K562 (cell line): ENCODE measurements at regions not wholly inside any gene's neighbourhood (a gene's known extent, or its start where the extent isn't known, plus 50 kb on each side); places are given as distances from the start of the nearest gene placed in this dataset.

Source experiments
- ARHGAP35 ChIP-seq: fragments of 450-650 bp; IDR thresholded peaks from 2 replicates; pipeline ENCODE4 v1.6.1; 2018; ENCODE audit not compliant: partially characterized antibody
- ARID1B ChIP-seq: fragments of 450-650 bp; IDR thresholded peaks from 2 replicates; pipeline ENCODE4 v1.6.1; 2016; ENCODE audit warnings: antibody characterized with exemption, mild to moderate bottlenecking, inconsistent platforms
- CBX5 ChIP-seq: IDR thresholded peaks from 2 replicates; pipeline ENCODE4 v1.6.1; 2014; ENCODE audit warnings: low read depth, borderline replicate concordance
- CREB5 ChIP-seq: fragments of 250-450 bp; sonication (Bioruptor Pico); IDR thresholded peaks from 2 replicates; pipeline ENCODE4 v1.5.0; 2020; ENCODE audit warnings: mild to moderate bottlenecking
- CTCF ChIP-seq, 3 experiments: IDR thresholded peaks in 2 of 3; conservative IDR thresholded peaks in 1 of 3; 2 replicates each; pipeline ENCODE4 v1.5.1; 2011 to 2012; ENCODE audit warnings: low read length in 3 of 3, mild to moderate bottlenecking in 3 of 3, control low read depth in 2 of 3, improper control_type of control experiment in 1 of 3, inconsistent platforms in 1 of 3, low read depth in 1 of 3, mixed read lengths in 1 of 3, moderate library complexity in 1 of 3; ENCODE audit not compliant: insufficient read depth in 2 of 3
- CXXC5 ChIP-seq: fragments of 250-450 bp; sonication (Bioruptor Pico); IDR thresholded peaks from 2 replicates; pipeline ENCODE4 v1.8.0; 2022; ENCODE audit warnings: inconsistent platforms, mild to moderate bottlenecking, moderate library complexity
- ELF4 ChIP-seq: fragments of 450-650 bp; formaldehyde crosslinking; IDR thresholded peaks from 2 replicates; pipeline ENCODE4 v1.4.0; 2022; ENCODE audit warnings: missing genetic modification characterization
- FOSL1 ChIP-seq: fragments of 200-800 bp; sonication (Bioruptor generic); conservative IDR thresholded peaks from 2 replicates; pipeline ENCODE4 v1.6.1; 2016; ENCODE audit warnings: missing genetic modification characterization, missing compliant biosample characterization
- FOXK2 ChIP-seq, 2 experiments: fragments of 450-650 bp; IDR thresholded peaks in 1 of 2; conservative IDR thresholded peaks in 1 of 2; 2 replicates each; pipeline ENCODE4 v1.6.1; 2016; ENCODE audit warnings: low read depth in 2 of 2, mild to moderate bottlenecking in 1 of 2
- HDAC2 ChIP-seq: fragments of 450-650 bp; IDR thresholded peaks from 2 replicates; pipeline ENCODE4 v1.6.1; 2016; ENCODE audit warnings: mild to moderate bottlenecking
- MAFK ChIP-seq: IDR thresholded peaks from 2 replicates; pipeline ENCODE4 v1.6.1; 2011; ENCODE audit warnings: low read length, improper control_type of control experiment
- MTA1 ChIP-seq: fragments of 450-650 bp; IDR thresholded peaks from 2 replicates; pipeline ENCODE4 v1.6.1; 2017; ENCODE audit warnings: borderline replicate concordance
- MYNN ChIP-seq, 2 experiments: sonication (generic); formaldehyde crosslinking in 1 of 2; IDR thresholded peaks; 2 replicates each; pipeline versions ENCODE4 v1.5.0 to v1.6.1; 2016 to 2020; ENCODE audit warnings: antibody characterized with exemption in 1 of 2, missing genetic modification reagents in 1 of 2
- PHB ChIP-seq: fragments of 250-450 bp; sonication (Bioruptor Pico); IDR thresholded peaks from 2 replicates; pipeline ENCODE4 v1.5.0; 2021
- PKNOX1 ChIP-seq: fragments of 450-650 bp; IDR thresholded peaks from 2 replicates; pipeline ENCODE4 v1.6.1; 2016
- STAG1 ChIP-seq: sonication (generic); formaldehyde crosslinking; IDR thresholded peaks from 2 replicates; pipeline ENCODE4 v1.5.0; 2020; ENCODE audit warnings: missing genetic modification reagents, borderline replicate concordance
- TBL1XR1 ChIP-seq, 2 experiments: IDR thresholded peaks; 2 replicates each; pipeline ENCODE4 v1.6.1; 2012; ENCODE audit warnings: improper control_type of control experiment in 2 of 2, low read length in 2 of 2, mild to moderate bottlenecking in 1 of 2
- TCF7 ChIP-seq: sonication (generic); IDR thresholded peaks from 2 replicates; pipeline ENCODE4 v1.6.1; 2016; ENCODE audit warnings: antibody characterized with exemption, borderline replicate concordance
- TRIM28 ChIP-seq: fragments of 450-650 bp; IDR thresholded peaks from 2 replicates; pipeline ENCODE4 v1.6.1; 2017
- XRCC3 ChIP-seq: fragments of 450-650 bp; IDR thresholded peaks from 2 replicates; pipeline ENCODE4 v1.6.1; 2017; ENCODE audit warnings: mild to moderate bottlenecking, moderate library complexity
- ZFX ChIP-seq: sonication (generic); formaldehyde crosslinking; IDR thresholded peaks from 2 replicates; pipeline ENCODE4 v1.8.0; 2022; ENCODE audit warnings: mild to moderate bottlenecking, missing genetic modification reagents, moderate library complexity
- ZNF175 ChIP-seq: fragments of 200-800 bp; sonication (Bioruptor generic); IDR thresholded peaks from 2 replicates; pipeline ENCODE4 v1.6.1; 2016; ENCODE audit warnings: low read depth, mild to moderate bottlenecking, missing genetic modification characterization, missing compliant biosample characterization
- ZNF583 ChIP-seq: fragments of 250-450 bp; sonication (Bioruptor Pico); IDR thresholded peaks from 2 replicates; pipeline ENCODE4 v1.4.0; 2020
- ZNF740 ChIP-seq, 3 experiments: fragments of 200-800 bp in 1 of 3; sonication (Bioruptor generic) in 1 of 3; sonication (generic) in 1 of 3; formaldehyde crosslinking in 1 of 3; IDR thresholded peaks; 2 replicates each; pipeline versions ENCODE4 v1.6.1 to v1.8.0; 2016 to 2022; ENCODE audit warnings: mild to moderate bottlenecking in 2 of 3, missing compliant biosample characterization in 2 of 3, missing genetic modification characterization in 2 of 3, missing genetic modification reagents in 1 of 3

- TF ChIP-seq ZNF175 (CRISPR knock-in tag) (no peak), CXXC5 (peak; percentile 49; the same call in 1 of the 2 replicates), CREB5 (no peak), CTCF (IDR thresholded peaks at IDR 0.05 in 2 of 3, conservative IDR thresholded peaks at IDR 0.05 in 1 of 3; ENCODE audit: insufficient read depth in 2 of 3, low read depth in 1 of 3, low read length in 3 of 3) (no peak), TBL1XR1 (IDR thresholded peaks at IDR 0.05; ENCODE audit: low read length in 2 of 2) (0 out of 4 replicates have a peak, but pooled peaks of 1 of the 2 experiments have one; percentile 49), MYNN (IDR thresholded peaks at IDR 0.05) (peak; percentile 74; the same call in 1 of the 2 replicates), MYNN (CRISPR knock-in tag; IDR thresholded peaks at IDR 0.05) (no peak), STAG1 (CRISPR knock-in tag) (no peak), TCF7 (no peak), ZNF740 (CRISPR knock-in tag; IDR thresholded peaks at IDR 0.05) (0 out of 2 replicates have a peak, but pooled peaks have one; percentile 46), ZNF740 (tag; IDR thresholded peaks at IDR 0.05) (no peak), ELF4 (CRISPR knock-in tag) (peak; percentile 60; the same call in 1 of the 2 replicates), XRCC3 (no peak), PHB (no peak), MAFK (peak; percentile 55), HDAC2 (peak; percentile 71), PKNOX1 (peak; percentile 71), TRIM28 (no peak), ZNF583 (0 out of 2 replicates have a peak, but pooled peaks have one; percentile 35), ARHGAP35 (no peak), MTA1 (peak; percentile 74; the same call in 1 of the 2 replicates), CBX5 (no peak), FOSL1 (tag) (peak; percentile 61), ZFX (CRISPR knock-in tag) (peak; percentile 73), FOXK2 (conservative IDR thresholded peaks at IDR 0.05 in 1 of 2, IDR thresholded peaks at IDR 0.05 in 1 of 2; ENCODE audit: low read depth in 2 of 2) (0 out of 4 replicates have a peak, but pooled peaks of 1 of the 2 experiments have one; percentile 52), ARID1B (peak; percentile 89)
Measured at GRCh38 chr20:62533591-62534495, 58.0 kb upstream of the GATA5 start (continued).
